Stimulated activated CD8-positive, alpha-beta memory T cell treated with anti-CD3 and anti-CD28 coated beads, Interleukin-2, amount 100 ng/mL, for 48 hours (primary cell): ENCODE measurements at regions not wholly inside any gene's neighbourhood (a gene's known extent, or its start where the extent isn't known, plus 50 kb on each side); places are given as distances from the start of the nearest gene placed in this dataset.
"Not testable (repeated sequence)": the region's sequence is repeated elsewhere in the genome, so short reads cannot be mapped to it uniquely, and the experiment has no call there.

ENCODE experiments used
- DNase-seq, 2 donors: peaks; one replicate each; pipeline ENCODE4 v3.0.0-alpha.2; 2020; ENCODE audit warnings: low read depth in 2 of 2

GRCh38 chr3:176075491-176075890 is 1121.8 kb downstream of the TBL1XR1 start:
- DNase-seq: no peak

- DNase-seq: no peak
These were observed 1122.2 kb downstream of the TBL1XR1 start for GRCh38 chr3:176075046-176075445.

- DNase-seq: no peak
These were observed 1123.2 kb downstream of the TBL1XR1 start for GRCh38 chr3:176074096-176074495.

GRCh38 chr3:176071943-176072342 is 1125.3 kb downstream of the TBL1XR1 start:
- DNase-seq: no peak

GRCh38 chr3:176068750-176069149 is 1128.5 kb downstream of the TBL1XR1 start:
- DNase-seq: no peak

- no peak for DNase-seq
These were observed 1138.4 kb downstream of the TBL1XR1 start for GRCh38 chr3:176058856-176059255.

GRCh38 chr3:176055836-176056235 is 1141.4 kb downstream of the TBL1XR1 start:
- no peak for DNase-seq

- no peak for DNase-seq
These were observed 1145.5 kb downstream of the TBL1XR1 start for GRCh38 chr3:176051766-176052165.

GRCh38 chr3:176046703-176047102 is 1150.6 kb downstream of the TBL1XR1 start:
- DNase-seq: no peak

GRCh38 chr3:176041812-176042211 is 1155.5 kb downstream of the TBL1XR1 start:
- DNase-seq: no peak

GRCh38 chr3:176041185-176041584 is 1156.1 kb downstream of the TBL1XR1 start:
- no peak for DNase-seq

- DNase-seq: no peak
These were observed 1159.6 kb downstream of the TBL1XR1 start for GRCh38 chr3:176037636-176038035.

- no peak for DNase-seq
These were observed 1165.2 kb downstream of the TBL1XR1 start for GRCh38 chr3:176032043-176032442.

GRCh38 chr3:176016203-176016602 is 1157.1 kb downstream of the NAALADL2 start:
- not testable (repeated sequence) for DNase-seq

- DNase-seq: not testable (repeated sequence)
These were observed 1156.1 kb downstream of the NAALADL2 start for GRCh38 chr3:176015228-176015627.

- DNase-seq: no peak
These were observed 1150.1 kb downstream of the NAALADL2 start for GRCh38 chr3:176009256-176009655.

- DNase-seq: no peak
These were observed 1146.4 kb downstream of the NAALADL2 start for GRCh38 chr3:176005564-176005963.

GRCh38 chr3:175989161-175989560 is 1130.0 kb downstream of the NAALADL2 start:
- no peak for DNase-seq

GRCh38 chr3:175988401-175988800 is 1129.3 kb downstream of the NAALADL2 start:
- DNase-seq: no peak

- no peak for DNase-seq
These were observed 1126.6 kb downstream of the NAALADL2 start for GRCh38 chr3:175985781-175986180.

GRCh38 chr3:175983379-175983778 is 1124.2 kb downstream of the NAALADL2 start:
- DNase-seq: no peak

GRCh38 chr3:175980486-175981090 is 1121.5 kb downstream of the NAALADL2 start:
- DNase-seq: no peak

- DNase-seq: no peak
These were observed 1119.0 kb downstream of the NAALADL2 start for GRCh38 chr3:175977968-175978752.
